T-helper 22 cell (primary cell): ENCODE measurements at regions not wholly inside any gene's neighbourhood (a gene's known extent, or its start where the extent isn't known, plus 50 kb on each side); places are given as distances from the start of the nearest gene placed in this dataset.

Experiments
- DNase-seq: peaks from one replicate; pipeline ENCODE4 v3.0.0-alpha.2; 2020; ENCODE audit warnings: low read depth

DNA sequence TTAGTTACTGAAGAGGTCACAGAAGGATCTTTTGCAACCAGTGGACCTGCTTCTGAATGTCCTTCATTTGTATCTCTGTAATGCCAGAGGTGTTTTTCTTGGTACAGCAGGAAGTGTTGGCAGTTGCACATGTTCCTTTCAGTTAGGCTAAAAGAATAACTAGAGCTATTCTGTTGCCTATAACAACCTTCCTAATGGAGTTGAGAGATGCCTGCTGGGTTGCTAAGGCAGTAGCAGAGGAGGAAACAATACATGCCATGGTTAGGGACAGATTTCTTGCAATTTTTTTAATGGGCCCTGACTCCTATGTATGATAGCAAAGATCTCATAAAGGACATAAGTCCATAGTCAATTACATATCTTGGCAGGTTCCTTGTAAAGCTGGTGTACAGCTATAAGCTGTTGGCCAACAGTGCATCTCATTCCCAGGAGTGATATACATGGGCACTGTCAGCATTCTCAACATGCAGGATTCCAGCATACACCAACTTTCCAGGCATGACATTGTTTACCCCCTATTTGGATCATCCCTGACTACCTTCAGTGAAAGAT, 556.6 kb downstream of the CCER1 start:
- no peak for DNase-seq

- DNase-seq, result no peak
Measured at GRCh38 chr12:90396556-90396955, 558.4 kb downstream of the CCER1 start.

DNA sequence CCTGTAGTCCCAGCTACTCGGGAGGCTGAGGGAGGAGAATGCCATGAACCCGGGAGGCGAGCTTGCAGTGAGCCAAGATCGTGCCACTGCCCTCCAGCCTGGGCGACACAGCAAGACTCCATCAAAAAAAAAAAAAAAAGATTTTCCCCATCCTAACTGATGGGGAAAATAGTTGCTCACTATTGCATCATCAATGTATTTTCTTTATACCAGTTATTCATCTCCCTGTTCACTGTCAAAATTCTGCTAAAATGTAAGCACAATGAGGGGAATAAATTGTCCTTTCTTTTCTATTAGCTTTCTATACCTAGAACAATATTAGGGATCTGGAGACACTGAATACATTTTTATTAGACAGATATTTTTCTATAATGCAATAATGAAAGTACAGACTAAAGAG, 561.3 kb downstream of the CCER1 start:
- no peak for DNase-seq

GRCh38 chr12:90393089-90393488, 561.9 kb downstream of the CCER1 start:
- DNase-seq, result no peak

DNA sequence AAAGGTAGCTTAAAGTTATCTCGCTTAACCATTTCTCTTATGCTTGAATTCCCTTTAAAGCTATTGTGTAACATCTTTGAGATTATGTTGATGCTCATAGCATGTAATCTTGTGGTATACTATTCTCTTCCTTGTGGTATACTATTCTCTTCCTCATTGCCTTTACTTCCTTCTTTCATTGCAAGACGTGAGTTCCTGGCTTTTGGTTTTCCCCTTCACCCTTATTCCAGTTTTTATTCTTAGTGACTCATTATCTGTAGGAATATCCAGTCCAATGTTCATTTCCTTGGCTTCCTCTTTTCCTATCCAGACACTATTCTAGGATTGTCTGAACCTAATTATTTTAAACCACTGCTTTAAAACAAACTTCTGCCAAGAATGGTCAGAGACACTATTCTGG, 564.0 kb downstream of the CCER1 start:
- DNase-seq, result no peak

- DNase-seq, result no peak
Measured at GRCh38 chr12:90368081-90368480, 586.9 kb downstream of the CCER1 start.

DNA sequence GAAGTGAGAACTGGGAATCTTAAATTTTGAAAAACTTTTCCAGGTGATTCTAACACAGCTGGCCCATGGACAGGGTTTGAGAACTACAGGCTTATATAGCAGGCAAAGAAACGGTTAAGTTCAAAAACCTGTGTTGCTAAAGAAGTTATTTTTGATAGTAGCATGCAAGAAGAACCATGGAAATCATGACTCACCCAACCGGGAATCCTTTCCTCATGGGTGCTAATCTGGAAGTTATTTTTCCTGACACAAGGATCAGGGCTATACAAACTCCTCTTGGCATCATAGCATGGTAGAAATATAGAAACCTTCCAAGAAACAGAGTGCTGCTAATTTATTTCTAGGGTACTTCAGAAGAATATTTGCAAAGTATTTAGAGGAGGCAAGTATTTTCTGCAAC, 588.7 kb downstream of the CCER1 start:
- no peak for DNase-seq

GRCh38 chr12:90360300-90360699, 594.7 kb downstream of the CCER1 start:
- no peak for DNase-seq

- no peak for DNase-seq
Measured at GRCh38 chr12:90355711-90356355, 599.1 kb downstream of the CCER1 start.

GRCh38 chr12:90343966-90344365, 611.0 kb downstream of the CCER1 start:
- no peak for DNase-seq

DNA sequence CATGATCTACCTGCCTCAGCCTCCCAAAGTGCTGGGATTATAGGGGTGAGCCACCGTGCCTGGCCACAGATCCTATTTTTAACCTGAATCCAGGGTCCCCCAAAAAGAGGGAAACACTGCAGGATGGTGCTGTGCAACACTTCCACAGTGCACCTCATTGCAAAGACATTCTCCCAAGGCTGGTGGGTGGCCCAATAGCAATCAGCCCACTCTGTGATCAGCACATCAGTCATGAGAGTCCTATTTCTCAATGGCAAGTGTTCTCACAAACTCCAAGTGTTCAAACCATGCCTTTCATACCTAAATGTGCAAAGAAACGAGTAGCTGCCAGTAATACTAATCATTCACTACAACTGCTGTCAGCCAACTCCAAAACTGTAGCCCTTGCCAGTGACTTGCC, 612.9 kb downstream of the CCER1 start:
- DNase-seq, result no peak

DNA sequence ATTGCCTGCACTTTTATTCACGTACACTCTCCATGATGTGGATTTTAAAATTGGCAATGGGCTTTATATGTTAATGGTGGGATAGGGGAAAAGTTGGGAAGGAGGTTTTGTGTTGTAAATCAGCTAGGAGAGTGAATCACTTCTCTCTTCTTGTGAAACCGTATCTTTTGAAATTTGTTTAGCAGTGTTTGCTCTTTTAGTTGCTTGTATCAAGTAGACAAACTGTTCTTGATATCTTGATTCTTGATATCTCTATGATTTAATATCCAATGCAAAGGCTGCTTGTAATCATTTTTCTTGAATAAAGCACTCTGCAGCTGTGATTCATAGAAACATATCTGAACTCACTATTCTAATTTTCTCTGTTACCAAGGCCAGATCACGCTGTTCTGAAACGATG, 615.1 kb downstream of the CCER1 start:
- DNase-seq, result no peak

- no peak for DNase-seq
Measured at GRCh38 chr12:90338365-90338764, 616.6 kb downstream of the CCER1 start.

- DNase-seq, result no peak
Measured at GRCh38 chr12:90337018-90337417, 618.0 kb downstream of the CCER1 start.

DNA sequence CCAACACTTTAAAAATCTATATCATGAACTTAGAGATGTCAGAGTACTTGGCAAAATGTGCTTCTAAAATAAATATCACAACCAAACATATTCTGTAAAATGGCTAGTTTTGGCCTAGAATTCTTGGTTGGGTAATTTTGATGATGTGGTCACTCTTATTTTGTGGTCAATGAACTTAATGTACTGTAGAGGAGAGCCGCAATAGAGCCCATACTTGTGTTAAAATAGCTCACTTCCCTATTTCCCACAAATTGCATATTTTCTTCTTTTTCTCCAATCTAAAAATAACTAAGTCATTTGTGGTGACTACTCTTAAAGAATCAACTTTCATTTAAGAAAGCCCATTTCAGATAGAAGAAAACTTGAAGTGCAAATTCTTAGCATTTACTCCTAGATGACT, 619.4 kb downstream of the CCER1 start:
- DNase-seq, result no peak

GRCh38 chr12:90333939-90334338, 621.0 kb downstream of the CCER1 start:
- DNase-seq, result no peak

GRCh38 chr12:90333424-90333823, 621.6 kb downstream of the CCER1 start:
- DNase-seq, result no peak

DNA sequence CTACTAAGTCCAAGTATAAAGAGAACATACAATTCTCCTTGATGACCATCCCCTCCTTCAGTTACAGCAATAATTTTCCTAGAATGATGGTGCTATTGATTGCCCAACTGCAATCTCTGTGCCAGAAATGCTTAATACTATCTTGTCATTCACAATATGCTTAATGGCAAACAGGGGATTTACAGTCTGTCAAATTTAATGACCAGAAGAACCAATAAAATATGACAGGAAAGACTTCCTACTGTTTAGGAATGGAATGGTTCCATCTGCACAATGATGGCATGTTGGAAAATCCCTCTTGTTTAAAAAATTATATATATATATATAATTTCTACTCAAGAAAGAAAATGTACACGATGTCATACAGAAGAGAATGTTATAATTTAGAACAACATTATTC, 623.2 kb downstream of the CCER1 start:
- DNase-seq, result no peak

GRCh38 chr12:90331262-90331661, 622.6 kb upstream of the ATP2B1 start:
- DNase-seq, result no peak

GRCh38 chr12:90327793-90328743, 619.4 kb upstream of the ATP2B1 start:
- DNase-seq, result no peak

- no peak for DNase-seq
Measured at GRCh38 chr12:90323217-90323616, 614.6 kb upstream of the ATP2B1 start.

DNA sequence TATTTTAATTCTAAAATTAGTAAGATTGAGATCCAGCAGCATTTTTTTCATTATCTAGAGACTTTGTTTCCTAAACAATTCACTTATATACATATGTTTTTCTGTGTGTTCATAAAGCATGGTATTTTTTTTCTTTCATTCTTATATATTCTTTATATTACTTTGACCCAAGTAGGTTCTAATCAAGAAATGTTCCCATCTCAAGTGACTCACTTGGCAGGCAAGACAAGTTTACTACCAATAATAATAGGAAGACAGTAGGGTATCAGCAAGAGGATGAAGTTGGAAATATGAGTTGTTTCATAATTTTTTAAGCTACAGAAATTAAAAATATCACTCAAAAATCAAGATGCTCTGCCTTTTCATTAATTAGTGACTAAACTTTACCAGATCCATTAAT, 613.4 kb upstream of the ATP2B1 start:
- DNase-seq, result no peak

GRCh38 chr12:90321369-90321768, 612.7 kb upstream of the ATP2B1 start:
- no peak for DNase-seq
